GM13977 (cell line): ENCODE measurements at regions not wholly inside any gene's neighbourhood (a gene's known extent, or its start where the extent isn't known, plus 50 kb on each side); places are given as distances from the start of the nearest gene placed in this dataset.

ENCODE experiments used
- DNase-seq: peaks from one replicate; pipeline ENCODE4 v3.0.0; 2012; ENCODE audit warnings: low spot score
- CTCF ChIP-seq: IDR thresholded peaks from 2 replicates; pipeline ENCODE4 v1.5.1; 2012; ENCODE audit warnings: mild to moderate bottlenecking, control low read depth; ENCODE audit not compliant: insufficient read depth; ENCODE audit errors: extremely low read depth, missing control alignments
- in situ Hi-C: fragments of 300-500 bp; cut with MboI; formaldehyde crosslinking; loops from one replicate; pipeline ENCODE4 v1.12.0; 2022; ENCODE audit warnings: low sequenced_read_pairs, low pct_unique_long_range_greater_than_20kb, mixed read lengths, inconsistent platforms; ENCODE audit not compliant: unreplicated experiment

- DNase-seq: peak; percentile 24
- in situ Hi-C loops: no loop called here
- peak; percentile 40 for TF ChIP-seq CTCF
These were observed 354.9 kb upstream of the ASIC2 start for GRCh38 chr17:33647956-33648355.

GRCh38 chr17:33650304-33650703, 357.2 kb upstream of the ASIC2 start:
- in situ Hi-C loops: no loop called here
- no peak for DNase-seq
- no peak for TF ChIP-seq CTCF

DNA sequence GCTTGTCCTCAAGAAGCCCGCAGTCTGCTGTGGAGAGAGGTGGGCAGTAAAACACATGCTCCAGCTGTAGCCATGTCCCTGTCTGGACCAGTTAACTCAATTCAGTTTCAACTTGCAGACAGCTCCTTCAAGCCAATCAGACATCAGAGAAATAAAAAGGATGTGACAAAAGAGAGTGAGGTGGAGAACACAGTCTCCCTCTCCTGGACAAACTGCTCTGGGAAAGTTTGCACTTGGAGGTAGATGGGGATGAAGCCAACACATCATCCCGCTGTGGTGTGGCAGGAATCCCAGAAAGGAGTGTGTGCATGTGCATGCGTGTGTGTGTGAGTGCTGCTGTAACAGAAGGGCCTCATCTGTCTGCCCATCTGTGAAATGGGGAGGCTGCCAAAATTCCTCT, 358.6 kb upstream of the ASIC2 start:
- DNase-seq: no peak
- in situ Hi-C loops: no loop called here

GRCh38 chr17:33652731-33653398, 359.8 kb upstream of the ASIC2 start:
- in situ Hi-C loops: no loop called here
- TF ChIP-seq CTCF: no peak
- DNase-seq: no peak

More for the DNA sequence above, 358.6 kb upstream of the ASIC2 start:
- TF ChIP-seq CTCF: no peak

DNA sequence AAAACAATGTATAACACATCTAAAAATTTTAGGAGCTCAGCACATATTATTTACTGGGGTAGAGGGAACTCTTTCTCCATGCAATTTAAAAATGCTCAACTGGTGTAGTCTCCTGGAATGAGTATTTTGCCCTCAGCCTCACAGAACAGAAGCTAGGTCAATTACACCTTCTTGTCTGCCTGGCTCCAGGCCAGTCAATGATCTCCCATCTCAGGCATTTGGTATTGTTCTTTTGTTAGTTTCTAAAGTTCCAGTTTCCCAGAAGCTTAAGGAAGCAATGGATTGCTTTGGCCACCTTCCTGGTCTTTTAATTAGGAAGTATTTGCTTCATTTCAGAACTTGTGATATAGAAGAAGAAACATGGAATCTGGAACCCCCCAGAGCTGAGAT, 360.3 kb upstream of the ASIC2 start:
- TF ChIP-seq CTCF: no peak
- in situ Hi-C loops: no loop called here
- DNase-seq: no peak

- TF ChIP-seq CTCF: no peak
- in situ Hi-C loops: no loop called here
- DNase-seq: no peak
These were observed 364.1 kb upstream of the ASIC2 start for GRCh38 chr17:33657181-33657580.

- no peak for TF ChIP-seq CTCF
- in situ Hi-C loops: no loop called here
- no peak for DNase-seq
These were observed 368.9 kb upstream of the ASIC2 start for GRCh38 chr17:33661975-33662374.
